Right atrium auricular region (tissue), 2 donors: ENCODE measurements at regions not wholly inside any gene's neighbourhood (a gene's known extent, or its start where the extent isn't known, plus 50 kb on each side); places are given as distances from the start of the nearest gene placed in this dataset.

ENCODE experiments used
- DNase-seq: peaks from one replicate; pipeline ENCODE4 v3.0.0-alpha.2; 2019; ENCODE audit warnings: low spot score
- H3K27ac ChIP-seq, 2 donors: fragments of 200-600 bp; sonication (generic); 1 replicate in 1 of 2; 2 replicates in 1 of 2; pipeline ENCODE4 v1.5.1; 2016 to 2019
- H3K27me3 ChIP-seq, 2 donors: fragments of 200-600 bp; sonication (generic); one replicate each; pipeline versions ENCODE4 v1.5.1 to v1.6.0; 2017 to 2019
- H3K36me3 ChIP-seq: fragments of 200-600 bp; sonication (generic); one replicate; pipeline ENCODE4 v1.5.1; 2016
- H3K4me1 ChIP-seq, 2 donors: fragments of 200-600 bp; sonication (generic); one replicate each; pipeline versions ENCODE4 v1.5.1 to v1.6.0; 2017 to 2019
- H3K4me3 ChIP-seq, 2 donors: fragments of 200-600 bp; sonication (generic); 1 replicate in 1 of 2; 2 replicates in 1 of 2; pipeline ENCODE4 v1.5.1; 2017 to 2019; ENCODE audit warnings: mild to moderate bottlenecking in 1 of 2, moderate library complexity in 1 of 2
- H3K9me3 ChIP-seq, 2 donors: fragments of 200-600 bp; sonication (generic); one replicate each; pipeline ENCODE4 v1.5.1; 2019
- TF ChIP-seq, protein P1 (sequence below), 2 donors: fragments of 200-600 bp; sonication (generic); IDR thresholded peaks; one replicate each; pipeline ENCODE4 v1.5.1; 2019; ENCODE audit warnings: antibody characterized with exemption in 2 of 2

DNA sequence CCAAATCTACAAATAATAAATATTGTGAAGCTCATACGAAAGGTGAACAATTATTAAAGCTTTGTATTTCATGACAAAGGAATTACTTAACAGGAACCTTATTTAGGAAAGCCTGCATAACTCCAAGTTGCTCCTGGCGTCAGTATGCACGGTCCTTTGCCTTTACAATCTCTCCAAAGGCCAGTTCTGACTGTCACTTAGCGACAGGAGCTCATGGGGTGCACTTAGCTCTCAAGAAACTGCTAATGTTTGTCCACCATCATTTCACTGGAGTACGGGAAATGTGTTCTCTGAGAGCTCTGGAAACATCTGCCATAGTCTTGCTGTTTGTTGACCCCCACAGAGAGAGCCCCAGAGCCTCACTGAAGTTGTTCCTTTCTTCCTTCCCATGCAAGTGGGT lies 781.5 kb upstream of the POM121L12 start:
- Histone ChIP-seq H3K9me3 (no peaks in the 10 kb centered on the region), H3K27me3 (no peaks in the 10 kb centered on the region), H3K27ac (no peak overlapping the region), H3K4me3 (no peak overlapping the region), H3K4me1 (peaks cover 0 to 4% of the 10 kb centered on the region in 2 donors), H3K36me3 (no peaks in the 10 kb centered on the region)
- DNase-seq = no peak
- TF ChIP-seq, protein P1, sequence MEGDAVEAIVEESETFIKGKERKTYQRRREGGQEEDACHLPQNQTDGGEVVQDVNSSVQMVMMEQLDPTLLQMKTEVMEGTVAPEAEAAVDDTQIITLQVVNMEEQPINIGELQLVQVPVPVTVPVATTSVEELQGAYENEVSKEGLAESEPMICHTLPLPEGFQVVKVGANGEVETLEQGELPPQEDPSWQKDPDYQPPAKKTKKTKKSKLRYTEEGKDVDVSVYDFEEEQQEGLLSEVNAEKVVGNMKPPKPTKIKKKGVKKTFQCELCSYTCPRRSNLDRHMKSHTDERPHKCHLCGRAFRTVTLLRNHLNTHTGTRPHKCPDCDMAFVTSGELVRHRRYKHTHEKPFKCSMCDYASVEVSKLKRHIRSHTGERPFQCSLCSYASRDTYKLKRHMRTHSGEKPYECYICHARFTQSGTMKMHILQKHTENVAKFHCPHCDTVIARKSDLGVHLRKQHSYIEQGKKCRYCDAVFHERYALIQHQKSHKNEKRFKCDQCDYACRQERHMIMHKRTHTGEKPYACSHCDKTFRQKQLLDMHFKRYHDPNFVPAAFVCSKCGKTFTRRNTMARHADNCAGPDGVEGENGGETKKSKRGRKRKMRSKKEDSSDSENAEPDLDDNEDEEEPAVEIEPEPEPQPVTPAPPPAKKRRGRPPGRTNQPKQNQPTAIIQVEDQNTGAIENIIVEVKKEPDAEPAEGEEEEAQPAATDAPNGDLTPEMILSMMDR (IDR thresholded peaks at IDR 0.05) = no peak

DNA sequence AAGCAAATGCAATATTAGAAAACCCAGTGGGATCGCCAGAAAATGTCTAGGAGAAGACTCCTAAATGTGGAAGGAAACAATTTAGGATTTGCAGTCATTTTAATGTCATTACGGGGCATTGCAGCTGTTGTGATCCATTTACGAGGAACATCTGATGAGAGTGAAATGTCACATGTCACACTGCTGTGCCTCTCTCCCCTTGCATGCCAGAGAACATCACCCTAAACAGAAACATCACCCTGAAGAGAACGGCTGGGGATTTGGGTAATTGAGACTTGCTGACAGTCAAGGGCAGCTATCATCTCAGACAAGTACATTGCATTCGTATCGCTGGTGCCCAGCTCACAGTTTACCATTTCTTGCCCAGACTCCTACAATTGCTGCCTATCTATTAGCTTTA lies 785.7 kb upstream of the POM121L12 start:
- no peak for DNase-seq
- Histone ChIP-seq H3K4me3 (no peak overlapping the region), H3K4me1 (no peaks in the 10 kb centered on the region), H3K36me3 (no peaks in the 10 kb centered on the region), H3K27ac (no peak overlapping the region), H3K27me3 (no peaks in the 10 kb centered on the region), H3K9me3 (no peaks in the 10 kb centered on the region)
- TF ChIP-seq, protein P1 (IDR thresholded peaks at IDR 0.05) = no peak

DNA sequence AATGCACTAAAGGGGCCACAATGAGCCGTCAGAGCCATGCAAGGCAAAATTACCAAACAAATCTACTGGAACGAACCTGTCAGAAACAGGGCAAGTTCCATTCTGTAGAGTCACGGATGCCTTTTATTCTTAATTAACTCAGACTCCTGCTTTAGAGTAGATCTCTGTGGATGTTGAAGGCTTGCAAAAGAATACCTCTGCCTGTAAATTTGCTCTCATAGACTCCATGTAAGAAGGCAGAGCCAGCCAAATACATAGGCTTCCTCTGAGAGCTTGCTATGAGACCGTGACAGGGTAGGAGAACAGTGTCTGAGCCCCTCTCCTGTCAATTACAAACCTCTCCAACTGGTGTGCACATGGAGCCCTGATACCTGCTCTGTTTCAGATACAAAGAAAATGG lies 787.9 kb upstream of the POM121L12 start:
- no peak for DNase-seq
- Histone ChIP-seq H3K36me3 (no peaks in the 10 kb centered on the region), H3K4me1 (no peaks in the 10 kb centered on the region), H3K27ac (no peak overlapping the region), H3K4me3 (no peak overlapping the region), H3K9me3 (no peaks in the 10 kb centered on the region), H3K27me3 (no peaks in the 10 kb centered on the region)
- TF ChIP-seq, protein P1 (IDR thresholded peaks at IDR 0.05) = no peak

DNA sequence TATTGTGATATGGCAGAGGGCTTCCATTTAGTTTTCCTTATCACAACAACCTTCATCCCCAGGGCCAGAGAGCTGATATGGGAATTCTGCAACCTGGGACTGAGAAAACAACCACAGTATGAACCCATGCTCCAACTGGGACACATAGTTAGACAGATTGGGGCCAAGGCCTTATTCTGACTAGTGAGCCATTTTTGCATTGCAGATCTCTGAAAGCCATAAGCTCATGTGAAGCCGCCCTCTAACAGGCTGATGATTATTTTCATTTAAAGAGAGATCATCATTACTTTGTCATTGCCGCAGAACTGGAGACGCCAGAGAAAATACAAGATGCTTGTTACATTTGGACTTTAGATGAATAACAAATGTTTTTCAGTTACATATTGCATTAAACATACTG lies 791.7 kb upstream of the POM121L12 start:
- TF ChIP-seq, protein P1 (IDR thresholded peaks at IDR 0.05) = no peak
- no peaks in the 10 kb centered on the region for H3K36me3 ChIP-seq
- H3K4me1 ChIP-seq = no peaks in the 10 kb centered on the region
- H3K9me3 ChIP-seq = no peaks in the 10 kb centered on the region
- H3K27me3 ChIP-seq = no peaks in the 10 kb centered on the region
- H3K4me3 ChIP-seq = no peak overlapping the region
- DNase-seq = no peak
- no peak overlapping the region for H3K27ac ChIP-seq

DNA sequence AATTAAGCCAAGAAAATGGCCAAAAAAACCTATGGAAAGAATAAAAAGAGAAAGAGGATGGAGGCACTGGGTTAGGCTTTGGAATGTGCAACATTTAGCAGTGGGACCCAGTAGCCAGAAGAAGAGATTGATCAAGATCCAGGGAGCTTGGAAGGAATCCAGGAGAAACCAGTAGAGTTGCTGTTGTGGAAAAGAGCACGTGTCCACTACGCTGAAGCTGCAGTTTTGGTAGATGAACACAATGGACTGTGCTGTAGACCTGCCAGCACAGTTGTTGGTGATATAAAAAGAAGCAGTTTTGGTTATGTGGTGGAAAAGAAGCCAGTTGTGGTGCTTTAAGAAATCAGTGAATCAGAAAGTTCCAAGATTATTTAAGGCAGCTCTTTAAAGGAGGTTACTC lies 802.2 kb upstream of the POM121L12 start:
- Histone ChIP-seq H3K27ac (no peak overlapping the region), H3K4me3 (no peak overlapping the region), H3K27me3 (no peaks in the 10 kb centered on the region), H3K9me3 (peaks cover 0 to 10% of the 10 kb centered on the region in 2 donors), H3K4me1 (no peaks in the 10 kb centered on the region), H3K36me3 (no peaks in the 10 kb centered on the region)
- DNase-seq = no peak
- TF ChIP-seq, protein P1 (IDR thresholded peaks at IDR 0.05) = no peak

DNA sequence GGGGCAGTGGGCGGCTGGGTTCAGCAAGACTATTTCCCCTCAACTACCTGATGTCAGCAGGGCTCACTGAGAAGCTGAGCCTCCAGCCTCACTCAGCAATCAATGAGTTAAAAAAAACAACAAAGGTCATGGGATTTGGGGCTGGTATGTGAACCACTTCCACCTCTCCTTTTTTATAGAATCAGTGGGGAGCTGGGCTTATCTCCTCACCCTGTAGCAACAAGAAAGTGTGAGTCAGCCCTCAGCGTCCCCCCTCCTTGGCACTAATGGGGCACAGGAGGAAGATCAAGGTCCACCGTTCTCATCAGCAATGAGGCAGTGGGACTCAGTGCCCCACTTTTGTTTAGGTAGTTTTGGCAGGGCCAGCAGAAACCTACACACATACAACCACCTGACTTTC lies 823.5 kb upstream of the POM121L12 start:
- H3K4me3 ChIP-seq = no peak overlapping the region
- H3K4me1 ChIP-seq = no peaks in the 10 kb centered on the region
- H3K27ac ChIP-seq = no peak overlapping the region
- no peaks in the 10 kb centered on the region for H3K27me3 ChIP-seq
- H3K36me3 ChIP-seq = no peaks in the 10 kb centered on the region
- TF ChIP-seq, protein P1 (IDR thresholded peaks at IDR 0.05) = no peak
- DNase-seq = no peak
- H3K9me3 ChIP-seq = no peaks in the 10 kb centered on the region
